OCI-LY3 (cell line): ENCODE measurements at regions not wholly inside any gene's neighbourhood (a gene's known extent, or its start where the extent isn't known, plus 50 kb on each side); places are given as distances from the start of the nearest gene placed in this dataset.

ENCODE experiments used
- CTCF ChIP-seq: fragments of 200-600, 300-600 bp; sonication (generic); IDR thresholded peaks from 2 replicates; pipeline ENCODE4 v1.5.1; 2014; ENCODE audit warnings: antibody characterized with exemption, low read length, low read depth
- EZH2phosphoT487 ChIP-seq: fragments of 200-600 bp; shearing (Covaris generic); IDR thresholded peaks from 2 replicates; pipeline ENCODE4 v1.6.1; 2018; ENCODE audit warnings: antibody characterized with exemption, mixed run types, low read depth

GRCh38 chr20:46803123-46804020, 91.3 kb upstream of the EYA2 start:
- TF ChIP-seq CTCF = no peak
- no peak for TF ChIP-seq EZH2phosphoT487
